Endometrial microvascular endothelial cells (primary cell): ENCODE measurements at regions not wholly inside any gene's neighbourhood (a gene's known extent, or its start where the extent isn't known, plus 50 kb on each side); places are given as distances from the start of the nearest gene placed in this dataset.

Source experiments
- in situ Hi-C: cut with HindIII; loops from 2 replicates; pipeline ENCODE4 v1.10.0; 2017; ENCODE audit warnings: low sequenced_read_pairs, low pct_unique_long_range_greater_than_20kb; ENCODE audit errors: inconsistent ontology term

DNA sequence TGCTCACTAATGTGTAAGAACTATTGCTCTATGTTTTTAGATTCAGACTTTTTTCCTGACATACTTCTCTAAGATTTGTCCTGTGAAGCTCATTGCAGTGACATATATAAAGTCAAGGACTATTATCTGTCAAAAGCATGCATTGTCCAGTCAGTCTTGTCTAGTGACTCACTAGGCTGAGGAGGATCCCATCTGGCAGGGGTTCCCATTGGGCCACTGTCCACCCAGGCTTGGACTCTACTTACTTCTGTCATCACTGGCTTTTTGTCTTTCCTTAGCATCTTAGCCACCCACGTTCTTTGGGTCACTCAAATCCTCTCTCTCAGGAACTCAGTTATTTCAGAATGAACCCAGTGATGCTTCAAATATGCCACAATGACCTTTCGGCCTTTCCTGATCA is 132.6 kb upstream of the NABP1 start:
- in situ Hi-C loops, result no loop called here

DNA sequence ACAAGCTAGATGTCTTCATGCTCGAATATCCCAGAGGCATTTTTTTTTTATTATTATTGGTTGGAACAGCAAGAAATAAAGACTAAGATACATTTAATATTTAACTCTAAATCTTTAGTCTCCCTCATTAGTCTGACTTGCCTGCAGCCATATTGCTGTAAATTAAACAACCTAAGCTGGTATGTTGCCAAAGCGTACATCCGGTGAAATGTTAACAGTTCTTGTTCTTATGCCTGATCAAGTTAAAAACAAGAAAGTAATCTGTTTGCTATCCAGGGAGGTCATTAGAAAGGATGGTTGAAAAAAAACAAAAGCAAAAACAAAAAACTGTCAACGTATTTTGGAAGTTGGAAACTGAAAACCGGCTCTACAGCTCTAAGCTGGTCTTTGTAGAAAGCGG is 125.9 kb upstream of the NABP1 start:
- in situ Hi-C loops, result loop anchor here (25.0 kb wide), 2 partner anchors 260 to 610 kb away; no protein-coding TSS in a partner anchor

DNA sequence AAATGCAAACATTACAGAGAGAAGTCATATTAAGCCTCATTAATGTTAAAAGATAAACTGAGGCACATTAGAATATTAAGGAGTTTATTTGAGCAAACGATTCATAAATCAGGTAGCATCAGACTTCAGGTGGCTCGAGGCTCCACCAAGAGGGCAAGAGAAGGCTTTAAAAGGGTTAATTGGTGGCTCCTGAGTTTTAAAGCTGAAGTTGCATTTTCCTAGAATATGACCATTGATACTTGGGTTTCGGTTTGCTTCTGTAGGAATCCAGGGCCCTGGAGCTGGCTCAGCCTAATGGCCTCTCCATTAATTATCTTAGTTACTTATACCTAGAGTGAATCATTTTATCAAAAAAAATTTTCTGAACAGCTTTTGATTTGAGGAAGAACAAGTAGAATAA is 123.7 kb upstream of the NABP1 start:
- in situ Hi-C loops, result loop anchor here (25.0 kb wide), 2 partner anchors 258 to 608 kb away; no protein-coding TSS in a partner anchor

DNA sequence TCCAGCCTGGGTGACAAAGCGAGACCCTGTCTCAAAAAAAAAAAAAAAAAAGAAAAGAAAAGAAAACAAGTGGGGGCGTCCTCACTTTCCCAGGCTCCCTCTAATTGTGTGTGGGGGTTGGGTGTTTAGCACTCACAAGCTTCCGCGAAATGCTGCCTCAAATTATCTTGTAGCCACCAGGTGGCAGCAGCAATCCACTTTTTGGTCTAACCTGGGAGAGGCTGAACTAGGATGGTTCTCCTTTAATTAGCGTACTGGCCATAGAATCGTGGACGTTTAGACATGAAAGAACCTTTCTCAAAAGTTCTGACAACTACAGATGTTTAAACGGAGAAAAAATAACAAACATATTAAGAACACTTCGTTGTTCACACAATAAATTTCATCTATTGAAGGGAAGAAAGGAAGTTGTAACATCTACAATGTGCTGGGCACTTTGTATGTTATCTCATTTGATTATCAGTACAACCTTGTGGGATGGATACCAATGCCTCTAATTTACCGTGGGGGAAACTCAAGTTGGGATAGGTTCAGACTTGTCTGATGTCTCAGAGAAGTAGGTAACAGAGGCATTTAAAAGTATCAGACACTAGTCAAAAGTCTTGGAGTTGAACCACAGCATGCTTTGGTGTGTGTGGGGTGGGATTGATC is 122.7 kb upstream of the NABP1 start:
- in situ Hi-C loops, result loop anchor here (25.0 kb wide), 2 partner anchors 257 to 607 kb away; no protein-coding TSS in a partner anchor

DNA sequence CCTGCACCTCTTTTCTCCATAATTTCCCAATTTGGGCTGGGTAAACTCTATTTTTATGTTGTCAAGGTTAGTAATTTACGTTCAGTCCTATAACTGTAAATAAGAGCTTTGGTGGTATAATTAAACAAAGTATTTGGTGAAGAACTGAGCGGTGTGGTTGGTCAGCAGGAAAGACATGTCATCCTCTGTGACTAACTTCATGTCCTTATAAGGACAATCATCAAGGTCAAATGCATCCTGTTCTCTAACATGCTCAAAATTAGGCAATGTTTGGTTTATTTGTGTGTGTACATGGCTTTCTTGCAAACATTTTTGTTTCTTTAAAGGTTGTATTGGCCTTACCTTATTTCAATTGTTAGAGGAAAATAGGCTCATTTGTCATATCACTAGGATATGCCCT is 121.5 kb upstream of the NABP1 start:
- in situ Hi-C loops, result loop anchor here (25.0 kb wide), 2 partner anchors 256 to 606 kb away; no protein-coding TSS in a partner anchor

DNA sequence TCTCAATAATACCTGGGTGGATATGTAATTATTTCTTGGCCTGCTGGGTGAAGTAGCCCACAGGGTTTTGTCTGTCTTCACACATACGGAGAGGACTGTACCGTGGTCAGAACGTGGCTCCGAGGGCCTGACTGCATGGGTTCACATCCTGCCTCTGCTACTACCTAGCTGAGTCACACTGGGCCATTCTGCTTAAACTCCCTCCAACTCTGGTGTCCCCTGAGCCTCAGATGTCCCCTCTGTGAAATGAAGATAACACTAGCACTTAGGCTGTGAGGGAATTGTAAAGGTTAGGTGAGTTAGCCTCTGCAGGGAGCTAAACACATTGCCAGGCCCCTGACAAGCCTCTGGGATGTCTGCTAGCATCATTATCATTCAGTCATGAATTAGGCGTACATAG is 120.1 kb upstream of the NABP1 start:
- in situ Hi-C loops, result loop anchor here (25.0 kb wide), 2 partner anchors 254 to 604 kb away; no protein-coding TSS in a partner anchor

DNA sequence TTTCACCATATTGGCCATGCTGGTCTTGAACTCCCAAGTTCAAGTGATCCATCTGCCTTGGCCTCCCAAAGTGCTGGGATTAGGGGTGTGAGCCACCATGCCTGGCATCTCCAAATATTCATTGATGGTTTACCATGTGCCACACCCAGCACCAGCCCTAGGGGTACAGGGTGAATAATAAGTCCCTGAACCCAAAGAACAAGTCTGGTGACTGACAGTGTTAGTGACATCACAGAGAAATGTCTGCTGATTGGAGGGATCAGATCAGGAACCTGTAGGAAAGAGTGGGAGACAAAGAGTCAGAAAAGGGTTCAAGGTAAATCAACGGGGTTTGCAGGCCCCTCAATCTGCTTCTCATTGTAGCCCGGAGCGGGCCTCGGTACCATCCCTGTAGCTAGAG is 118.4 kb upstream of the NABP1 start:
- in situ Hi-C loops, result loop anchor here (25.0 kb wide), 2 partner anchors 253 to 603 kb away; no protein-coding TSS in a partner anchor

DNA sequence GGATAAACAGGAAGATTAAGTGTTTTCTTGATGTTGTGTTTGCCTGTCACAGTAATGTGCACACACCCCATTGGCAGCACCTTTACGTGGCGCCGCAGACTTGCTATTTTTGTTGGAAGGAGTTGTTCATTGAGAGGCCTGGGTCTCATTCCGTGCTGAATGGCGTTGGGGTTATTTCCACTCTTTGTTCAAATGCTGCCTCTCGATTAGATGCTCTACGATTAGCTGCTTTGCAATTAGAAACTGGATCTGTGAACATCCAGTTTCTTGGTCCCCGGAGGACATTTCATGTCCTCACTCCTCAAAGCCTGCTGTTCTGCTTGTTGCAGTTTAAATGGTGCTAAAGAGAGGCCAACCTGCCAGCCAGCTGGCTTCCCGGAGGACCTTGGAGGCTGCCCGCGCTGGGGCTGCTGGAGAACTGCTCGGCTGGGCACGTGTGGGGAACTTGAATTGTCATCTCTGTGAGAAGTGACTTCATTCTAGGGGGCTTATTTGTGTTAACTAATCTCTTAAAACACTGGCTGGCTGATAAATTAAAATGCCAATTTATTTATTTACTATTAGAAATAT is 117.4 kb upstream of the NABP1 start:
- in situ Hi-C loops, result loop anchor here (10.0 to 25.0 kb wide), 3 partner anchors 114 to 602 kb away; partner anchors contain the start of gene NABP1

DNA sequence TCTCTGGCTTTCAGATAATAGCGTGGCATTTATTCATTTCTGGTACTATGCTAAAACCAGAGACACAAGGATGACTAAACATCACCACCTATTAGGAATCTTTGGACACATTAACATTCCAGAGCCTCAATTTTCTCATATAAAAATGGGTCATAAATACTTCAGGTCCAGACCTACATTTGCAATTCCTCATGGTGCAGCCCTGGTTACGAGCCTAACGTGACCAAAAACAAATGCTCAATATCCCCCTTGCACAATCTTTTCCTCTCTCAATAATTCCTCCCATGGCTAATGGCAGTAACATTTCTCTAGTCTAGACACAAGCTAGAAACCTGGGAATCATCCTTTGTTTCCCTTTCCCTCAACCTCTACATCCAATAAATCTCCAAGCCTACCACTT is 112.8 kb upstream of the NABP1 start:
- in situ Hi-C loops, result loop anchor here (10.0 to 25.0 kb wide), 3 partner anchors 110 to 597 kb away; partner anchors contain the start of gene NABP1

DNA sequence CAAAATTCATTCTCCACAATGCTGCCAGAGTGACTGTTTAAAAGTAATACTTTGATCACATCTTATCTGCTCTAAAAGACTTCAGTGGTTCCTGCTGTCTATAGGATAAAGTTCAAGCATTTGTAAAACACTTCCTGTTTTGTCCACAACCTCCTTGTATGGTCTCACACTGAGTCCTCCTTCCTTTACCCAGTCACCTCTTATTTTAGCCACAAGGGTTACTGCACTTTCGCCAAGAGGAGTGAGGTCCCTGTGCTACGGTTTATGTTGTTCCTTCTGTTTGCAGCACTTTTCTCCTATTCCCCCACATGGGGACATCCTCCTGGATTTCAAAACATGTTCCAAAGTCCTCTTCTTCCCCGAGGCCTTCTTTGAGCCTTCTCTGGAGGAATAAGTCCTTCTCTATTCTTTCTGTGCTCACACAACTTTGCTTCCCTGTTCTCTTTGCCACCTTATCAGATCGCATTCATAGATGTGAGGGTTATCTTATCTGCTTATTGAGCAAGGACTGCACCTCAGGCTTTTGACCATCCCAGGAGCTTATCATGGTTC is 112.2 kb upstream of the NABP1 start:
- in situ Hi-C loops, result loop anchor here (10.0 to 25.0 kb wide), 3 partner anchors 109 to 597 kb away; partner anchors contain the start of gene NABP1

DNA sequence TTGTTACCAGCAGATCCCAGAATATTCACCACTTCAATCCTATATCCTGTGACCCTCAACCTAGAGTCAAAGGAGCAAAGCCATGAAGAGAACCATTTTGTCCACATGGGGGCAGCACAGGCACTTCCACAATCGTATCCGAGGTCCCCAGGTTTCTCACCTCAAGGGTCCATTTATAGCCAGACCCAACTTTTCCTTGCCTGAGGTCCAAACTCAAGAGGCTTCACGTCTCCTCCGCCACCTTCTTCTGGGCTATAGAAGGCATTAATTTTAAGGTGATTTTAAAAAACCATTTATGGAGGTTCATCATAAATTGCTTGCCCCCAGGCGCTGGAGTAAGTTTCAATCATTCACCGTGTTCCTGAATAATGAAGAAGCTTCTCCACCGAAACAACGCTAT is 111.6 kb upstream of the NABP1 start:
- in situ Hi-C loops, result loop anchor here (10.0 to 25.0 kb wide), 3 partner anchors 108 to 596 kb away; partner anchors contain the start of gene NABP1

DNA sequence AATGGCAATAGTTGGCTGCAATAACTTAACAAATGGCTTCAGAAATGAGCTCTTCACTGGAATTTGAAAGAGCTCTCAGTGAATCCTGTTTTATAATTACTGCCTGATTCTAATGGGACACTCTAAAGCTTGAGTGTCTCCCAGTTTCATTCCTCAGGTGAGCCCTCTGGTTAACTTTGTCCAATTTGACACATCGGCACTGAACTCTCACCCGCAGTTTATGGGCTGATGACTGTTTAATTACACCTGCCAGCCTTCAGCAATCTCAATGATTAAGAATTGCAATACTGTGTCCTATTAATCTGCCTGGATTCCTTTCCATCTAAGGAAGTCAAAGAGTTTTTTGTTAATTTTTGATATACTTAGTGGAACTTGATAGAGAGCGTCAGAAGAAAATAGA is 110.7 kb upstream of the NABP1 start:
- in situ Hi-C loops, result loop anchor here (10.0 to 25.0 kb wide), 3 partner anchors 108 to 595 kb away; partner anchors contain the start of gene NABP1

DNA sequence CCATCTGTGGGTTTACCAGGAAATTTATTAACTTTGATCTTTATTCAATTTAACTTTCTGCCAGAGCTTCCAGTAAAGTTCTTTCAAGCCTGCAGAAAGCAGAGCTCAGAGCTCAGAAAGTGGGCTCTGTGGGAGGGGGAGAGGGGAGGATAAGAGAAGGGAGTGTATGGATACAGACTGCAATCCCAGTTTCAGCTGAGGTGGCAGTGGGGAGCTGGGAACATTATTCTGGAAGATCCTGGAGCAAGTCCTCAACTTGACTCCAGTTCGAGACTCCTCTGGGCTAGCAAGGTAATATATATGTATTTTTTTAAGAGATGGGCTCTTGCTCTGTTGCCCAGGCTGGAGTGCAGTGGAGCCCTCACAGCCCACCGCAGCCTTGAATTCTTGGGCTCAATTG is 108.9 kb upstream of the NABP1 start:
- in situ Hi-C loops, result loop anchor here (10.0 to 25.0 kb wide), 3 partner anchors 106 to 593 kb away; partner anchors contain the start of gene NABP1

DNA sequence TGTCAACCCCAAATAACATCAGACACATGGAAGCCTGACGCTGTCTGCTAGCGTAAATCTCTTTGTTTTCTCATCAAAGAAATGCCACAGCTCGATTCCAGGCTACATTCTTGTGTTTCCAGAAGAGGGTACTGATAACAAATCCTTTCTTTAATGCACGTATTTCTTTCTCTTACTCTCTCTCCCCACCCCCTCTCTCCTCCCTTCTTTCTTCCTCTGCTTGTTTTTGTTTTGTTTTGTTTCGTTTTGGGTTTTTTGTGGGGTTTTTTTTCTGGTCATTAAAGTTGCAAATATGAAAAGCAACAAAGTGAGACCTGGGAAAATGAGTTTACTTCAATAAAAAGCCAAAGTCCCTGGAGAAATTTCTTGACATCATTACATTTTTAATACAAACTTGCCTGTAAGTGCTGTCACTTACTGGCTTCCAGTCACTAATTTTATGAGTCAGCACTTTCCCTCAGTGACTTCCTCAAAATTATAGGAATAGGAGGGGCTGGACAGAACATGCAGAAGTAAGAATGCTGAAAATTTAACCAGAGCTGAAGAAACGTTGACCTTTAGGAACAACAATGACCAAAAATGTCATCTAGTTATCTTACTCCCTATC is 106.7 kb upstream of the NABP1 start:
- in situ Hi-C loops, result loop anchor here (25.0 kb wide), 2 partner anchors 241 to 591 kb away; no protein-coding TSS in a partner anchor

DNA sequence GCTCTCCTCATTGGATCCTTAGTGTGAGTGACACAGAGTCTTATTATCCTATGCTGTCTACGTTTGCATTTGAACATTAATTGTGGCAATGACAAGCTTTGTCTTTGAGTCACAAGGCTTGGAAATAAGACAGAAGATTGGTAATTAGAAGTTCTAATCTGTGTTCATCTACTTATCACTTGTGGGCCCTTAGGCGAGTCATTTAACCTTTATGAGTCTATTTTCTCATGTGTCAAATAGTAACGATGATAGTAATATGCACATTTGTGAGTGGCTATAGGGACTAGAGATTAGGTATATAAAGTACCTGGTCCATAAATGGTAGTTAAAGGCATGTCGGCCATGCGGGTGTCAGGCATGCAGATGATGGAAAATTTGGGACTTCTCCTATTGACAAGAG is 105.6 kb upstream of the NABP1 start:
- in situ Hi-C loops, result loop anchor here (25.0 kb wide), 2 partner anchors 240 to 590 kb away; no protein-coding TSS in a partner anchor

DNA sequence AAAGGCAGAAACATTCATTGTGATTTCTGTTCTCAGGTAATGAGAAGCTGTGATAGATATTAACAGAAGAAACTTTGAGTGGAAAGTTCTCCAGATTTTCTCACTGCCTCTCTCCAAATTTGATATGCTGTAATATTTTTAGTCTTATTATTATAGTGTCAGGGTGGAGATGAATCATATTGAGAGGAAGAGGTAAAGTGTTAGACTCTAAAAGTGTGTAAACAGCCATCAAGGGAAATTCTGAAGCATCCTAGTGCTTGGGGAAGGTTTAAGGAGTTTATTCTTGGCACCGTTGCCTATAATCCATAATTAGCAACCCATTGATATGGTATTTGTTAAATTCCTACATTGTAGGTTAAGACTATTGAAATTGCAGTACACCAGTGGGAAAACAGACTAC is 104.7 kb upstream of the NABP1 start:
- in situ Hi-C loops, result loop anchor here (25.0 kb wide), 2 partner anchors 239 to 589 kb away; no protein-coding TSS in a partner anchor

DNA sequence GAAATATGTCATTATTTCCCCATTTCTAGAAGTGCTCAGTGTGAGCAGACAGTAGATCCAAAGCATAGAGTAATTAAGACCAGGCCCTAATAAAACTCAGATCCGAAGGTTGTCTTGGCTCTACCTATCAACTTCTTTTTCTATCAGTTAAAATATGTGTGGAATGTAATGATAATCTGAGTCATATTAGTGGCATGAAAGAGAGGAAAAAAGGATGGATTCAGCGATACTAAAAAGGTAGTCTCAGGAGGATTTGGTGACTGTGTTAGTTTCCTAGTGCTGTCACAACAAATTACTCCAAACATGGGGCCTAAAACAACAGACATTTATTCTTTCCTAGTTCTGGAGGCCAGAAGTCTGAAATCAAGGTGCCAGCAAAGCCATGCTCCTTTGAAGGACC is 103.7 kb upstream of the NABP1 start:
- in situ Hi-C loops, result loop anchor here (25.0 kb wide), 2 partner anchors 238 to 588 kb away; no protein-coding TSS in a partner anchor

DNA sequence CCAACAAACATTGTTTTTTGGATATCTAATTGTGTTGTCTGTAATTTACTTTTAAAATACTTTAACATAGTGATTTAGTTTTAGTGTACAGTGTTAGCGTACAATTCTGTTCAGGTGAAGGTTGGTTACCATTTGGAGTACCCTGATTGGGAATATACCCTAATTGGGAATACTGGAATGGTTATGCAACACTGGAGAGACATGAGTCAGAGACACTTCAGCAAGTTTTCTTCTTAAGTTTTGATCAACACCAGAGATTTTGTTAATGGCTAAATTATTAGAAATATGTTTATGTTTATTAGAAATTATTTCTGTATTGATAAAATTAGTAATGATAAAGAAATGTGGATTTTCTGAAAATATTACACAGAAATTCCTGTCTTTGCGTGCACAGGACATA is 100.3 kb upstream of the NABP1 start:
- in situ Hi-C loops, result no loop called here

DNA sequence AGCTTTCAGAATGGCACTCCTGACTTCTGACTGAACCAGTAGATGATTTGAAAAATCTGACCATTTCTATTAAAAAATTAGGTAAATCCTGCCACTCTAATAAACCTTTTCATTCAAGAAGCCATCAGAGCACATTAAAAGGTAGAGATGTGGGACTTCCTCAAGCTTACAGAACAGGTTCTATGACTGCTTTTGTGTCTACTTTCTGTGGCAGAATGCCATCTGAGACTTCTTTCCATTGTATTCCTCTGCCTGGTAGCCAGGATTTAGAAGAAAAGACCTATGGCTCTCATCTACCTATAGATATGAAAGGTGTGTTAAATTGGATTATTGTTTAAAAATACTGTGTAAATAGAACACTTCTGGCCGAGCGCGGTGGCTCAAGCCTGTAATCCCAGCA is 99.9 kb upstream of the NABP1 start:
- in situ Hi-C loops, result no loop called here
